GOT3 (cell line): ENCODE measurements at regions not wholly inside any gene's neighbourhood (a gene's known extent, or its start where the extent isn't known, plus 50 kb on each side); places are given as distances from the start of the nearest gene placed in this dataset.

Experiments
- DNase-seq: peaks from one replicate; lab custom pipeline; 2025; ENCODE audit warnings: mixed read lengths; lab: John Stamatoyannopoulos, UW

- no peak for DNase-seq
Observed at GRCh38 chr2:121860033-121860757, 104.7 kb downstream of the TSN start.

- no peak for DNase-seq
Observed at GRCh38 chr2:121860758-121861227, 105.3 kb downstream of the TSN start.

GRCh38 chr2:121862286-121862685 is 106.8 kb downstream of the TSN start:
- DNase-seq = no peak

GRCh38 chr2:121865914-121866313 is 110.5 kb downstream of the TSN start:
- no peak for DNase-seq

- DNase-seq = no peak
Observed at GRCh38 chr2:121866789-121867188, 111.3 kb downstream of the TSN start.

GRCh38 chr2:121868652-121869051 is 113.2 kb downstream of the TSN start:
- DNase-seq = no peak

- DNase-seq = no peak
Observed at GRCh38 chr2:121869363-121869762, 113.9 kb downstream of the TSN start.

- no peak for DNase-seq
Observed at GRCh38 chr2:121869873-121870272, 114.4 kb downstream of the TSN start.

- no peak for DNase-seq
Observed at GRCh38 chr2:121872651-121873050, 117.2 kb downstream of the TSN start.

- DNase-seq = no peak
Observed at GRCh38 chr2:121873864-121874263, 118.4 kb downstream of the TSN start.

GRCh38 chr2:121875585-121876185 is 120.2 kb downstream of the TSN start:
- DNase-seq = no peak

GRCh38 chr2:121877366-121877765 is 121.9 kb downstream of the TSN start:
- DNase-seq = no peak

GRCh38 chr2:121880283-121880682 is 124.8 kb downstream of the TSN start:
- DNase-seq = no peak

- no peak for DNase-seq
Observed at GRCh38 chr2:121881038-121881437, 125.6 kb downstream of the TSN start.

- no peak for DNase-seq
Observed at GRCh38 chr2:121881950-121882349, 126.5 kb downstream of the TSN start.

- DNase-seq = no peak
Observed at GRCh38 chr2:121884078-121884477, 128.6 kb downstream of the TSN start.

- DNase-seq = no peak
Observed at GRCh38 chr2:121884511-121884921, 129.1 kb downstream of the TSN start.

- DNase-seq = no peak
Observed at GRCh38 chr2:121886059-121886458, 130.6 kb downstream of the TSN start.

GRCh38 chr2:121887513-121888188 is 132.2 kb downstream of the TSN start:
- DNase-seq = no peak

GRCh38 chr2:121888189-121888557 is 132.7 kb downstream of the TSN start:
- DNase-seq = no peak

- no peak for DNase-seq
Observed at GRCh38 chr2:121890041-121890440, 134.6 kb downstream of the TSN start.

- DNase-seq = no peak
Observed at GRCh38 chr2:121895723-121896571, 140.5 kb downstream of the TSN start.
